K562 (cell line): ENCODE measurements at regions not wholly inside any gene's neighbourhood (a gene's known extent, or its start where the extent isn't known, plus 50 kb on each side); places are given as distances from the start of the nearest gene placed in this dataset.

Experiments
- ATAC-seq: fragments of 200-7000 bp; cut with Tn5 transposase; 3 replicates; pipeline ENCODE4 v1.9.1; 2020; ENCODE audit warnings: moderate library complexity
- BruUV-seq: library from RNA; stranded (reverse); fragments of 400-500 nt; replicated peaks from 2 replicates; lab custom pipeline; 2021; lab: Mats Ljungman, UMichigan
- CTCF ChIA-PET: fragments of 300-600 bp; formaldehyde crosslinking; extraction: SDS; loops from one replicate; lab custom pipeline; 2021; ENCODE audit warnings: low intra/inter-chr PET ratio; lab: Yijun Ruan, JAX
- POLR2A ChIA-PET: fragments of 300-600, 350-650 bp; sonication (Branson Sonifier 250); formaldehyde crosslinking; extraction: SDS; loops from one replicate; lab custom pipeline; 2021; ENCODE audit warnings: antibody characterized with exemption, inconsistent platforms; lab: Yijun Ruan, JAX
- DNase-seq, 4 experiments: peaks; one replicate each; pipeline versions ENCODE4 v3.0.0 to v3.0.0-alpha.2; 2011 to 2018; ENCODE audit warnings: low spot score in 3 of 4, mixed read lengths in 3 of 4; ENCODE audit errors: extremely low read depth in 1 of 4
- FAIRE-seq: peaks from 2 replicates; lab custom pipeline; 2011; peaks lifted over from hg19 to GRCh38; lab: Jason Lieb, UNC
- H2AFZ ChIP-seq: 2 replicates; pipeline ENCODE4 v1.6.0; 2011; ENCODE audit warnings: low read depth, low read length, control low read depth, inconsistent platforms
- H3K27ac ChIP-seq: fragments of 200-600 bp; 3 replicates; pipeline ENCODE4 v1.8.0; 2011; ENCODE audit warnings: low read depth, mild to moderate bottlenecking, control low read depth, inconsistent platforms, low read length, moderate library complexity, mixed read lengths; ENCODE audit errors: extremely low read depth
- H3K27me3 ChIP-seq, 2 experiments: fragments of 300-600 bp in 1 of 2; 2 replicates in 1 of 2; 3 replicates in 1 of 2; pipeline versions ENCODE4 v1.6.0 to v1.8.0; 2011; ENCODE audit warnings: inconsistent platforms in 2 of 2, low read length in 2 of 2, mild to moderate bottlenecking in 1 of 2, mixed read lengths in 1 of 2, moderate library complexity in 1 of 2; ENCODE audit not compliant: control insufficient read depth in 2 of 2, insufficient read depth in 2 of 2
- H3K36me3 ChIP-seq: fragments of 300-600 bp; 3 replicates; pipeline ENCODE4 v1.8.0; 2011; ENCODE audit warnings: mild to moderate bottlenecking, low read length, inconsistent platforms; ENCODE audit not compliant: control insufficient read depth, insufficient read depth
- H3K4me1 ChIP-seq, 2 experiments: fragments of 200-600 bp in 1 of 2; replicated peaks in 1 of 2; 2 replicates in 1 of 2; 3 replicates in 1 of 2; pipeline versions ENCODE4 v1.5.1 to v1.8.0; 2011; ENCODE audit warnings: inconsistent platforms in 2 of 2, low read length in 2 of 2, mild to moderate bottlenecking in 1 of 2, mixed read lengths in 1 of 2, moderate library complexity in 1 of 2; ENCODE audit not compliant: control insufficient read depth in 2 of 2, insufficient read depth in 2 of 2
- H3K4me2 ChIP-seq: 2 replicates; pipeline ENCODE4 v1.6.1; 2011; ENCODE audit warnings: low read length, control low read depth, inconsistent platforms, mixed read lengths; ENCODE audit not compliant: insufficient read depth
- H3K4me3 ChIP-seq: fragments of 200-600 bp; sonication (generic), shearing (Covaris generic); 2 replicates; pipeline ENCODE4 v1.5.1; 2016; ENCODE audit warnings: control low read depth, inconsistent platforms
- H3K79me2 ChIP-seq: fragments of 200-600 bp; 3 replicates; pipeline ENCODE4 v1.8.0; 2011; ENCODE audit warnings: low read length, inconsistent platforms; ENCODE audit not compliant: control insufficient read depth, insufficient read depth
- H3K9ac ChIP-seq, 2 experiments: 2 replicates each; pipeline versions ENCODE4 v1.6.0 to v1.6.1; 2011; ENCODE audit warnings: low read depth in 2 of 2, low read length in 2 of 2, control low read depth in 1 of 2, inconsistent platforms in 1 of 2, mild to moderate bottlenecking in 1 of 2, mixed read lengths in 1 of 2; ENCODE audit not compliant: insufficient read depth in 1 of 2
- H3K9me1 ChIP-seq: one replicate; pipeline ENCODE4 v1.6.0; 2011; ENCODE audit warnings: inconsistent platforms, mild to moderate bottlenecking, low read length, moderate library complexity; ENCODE audit not compliant: control insufficient read depth, insufficient read depth
- H3K9me3 ChIP-seq: replicated peaks from 2 replicates; pipeline ENCODE4 v1.5.1; 2011; ENCODE audit warnings: low read depth, low read length, inconsistent platforms; ENCODE audit not compliant: control insufficient read depth, insufficient read depth
- H4K20me1 ChIP-seq: replicated peaks from 2 replicates; pipeline ENCODE4 v1.6.1; 2011; ENCODE audit warnings: low read length, inconsistent platforms, mixed read lengths; ENCODE audit not compliant: control insufficient read depth, insufficient read depth
- ASH1L ChIP-seq: fragments of 450-650 bp; IDR thresholded peaks from 2 replicates; pipeline ENCODE4 v1.6.1; 2018; ENCODE audit warnings: borderline replicate concordance, mild to moderate bottlenecking, low read depth; ENCODE audit not compliant: partially characterized antibody
- BRD4 ChIP-seq: fragments of 200-600 bp; sonication (generic); IDR thresholded peaks from 2 replicates; pipeline ENCODE4 v1.6.1; 2017; ENCODE audit warnings: inconsistent platforms
- C11orf30 ChIP-seq: fragments of 450-650 bp; IDR thresholded peaks from 2 replicates; pipeline ENCODE4 v1.6.1; 2016; ENCODE audit warnings: low read depth, mild to moderate bottlenecking
- HNRNPL ChIP-seq: fragments of 200-400 bp; formaldehyde crosslinking; IDR thresholded peaks from 2 replicates; pipeline ENCODE4 v1.6.1; 2017; ENCODE audit warnings: low read depth, mild to moderate bottlenecking, low read length
- KAT8 ChIP-seq: fragments of 450-650 bp; IDR thresholded peaks from 2 replicates; pipeline ENCODE4 v1.6.1; 2016; ENCODE audit warnings: low read depth, mild to moderate bottlenecking
- MAFF ChIP-seq: IDR thresholded peaks from 2 replicates; pipeline ENCODE4 v1.6.1; 2012; ENCODE audit warnings: low read length, improper control_type of control experiment
- MAFG ChIP-seq: fragments of 450-650 bp; conservative IDR thresholded peaks from 2 replicates; pipeline ENCODE4 v1.6.1; 2016; ENCODE audit warnings: missing genetic modification characterization, missing compliant biosample characterization
- MAFK ChIP-seq: IDR thresholded peaks from 2 replicates; pipeline ENCODE4 v1.6.1; 2011; ENCODE audit warnings: low read length, improper control_type of control experiment
- MECOM ChIP-seq: fragments of 250-450 bp; sonication (Bioruptor Pico); IDR thresholded peaks from 2 replicates; pipeline ENCODE4 v1.8.0; 2022; ENCODE audit warnings: inconsistent platforms
- MED1 ChIP-seq: sonication (generic); formaldehyde crosslinking; IDR thresholded peaks from 2 replicates; pipeline ENCODE4 v1.8.1; 2023; ENCODE audit warnings: missing genetic modification reagents, borderline replicate concordance
- MEF2A ChIP-seq: IDR thresholded peaks from 2 replicates; pipeline ENCODE4 v1.6.1; 2011; ENCODE audit warnings: low read depth, mild to moderate bottlenecking, low read length, moderate library complexity; ENCODE audit not compliant: control insufficient read depth
- PURB ChIP-seq: sonication (generic); formaldehyde crosslinking; IDR thresholded peaks from 2 replicates; pipeline ENCODE4 v1.9.0; 2021; ENCODE audit warnings: low read depth, mild to moderate bottlenecking, missing genetic modification reagents
- RBM15 ChIP-seq: fragments of 200-400 bp; formaldehyde crosslinking; IDR thresholded peaks from 2 replicates; pipeline ENCODE4 v1.6.1; 2018; ENCODE audit warnings: mild to moderate bottlenecking, low read length, moderate library complexity; ENCODE audit not compliant: insufficient read depth
- SIN3A ChIP-seq, 2 experiments: fragments of 150-350 bp in 1 of 2; IDR thresholded peaks; 2 replicates each; pipeline ENCODE4 v1.6.1; 2011 to 2016; ENCODE audit warnings: borderline replicate concordance in 2 of 2, low read depth in 2 of 2, low read length in 2 of 2, mild to moderate bottlenecking in 2 of 2, moderate library complexity in 2 of 2; ENCODE audit not compliant: control insufficient read depth in 1 of 2
- SREBF2 ChIP-seq: sonication (generic); formaldehyde crosslinking; IDR thresholded peaks from 2 replicates; pipeline ENCODE4 v1.4.0; 2020; ENCODE audit warnings: mild to moderate bottlenecking, missing genetic modification reagents
- TARDBP ChIP-seq: fragments of 450-650 bp; IDR thresholded peaks from 2 replicates; pipeline ENCODE4 v1.6.1; 2016
- TRIM28 ChIP-seq: fragments of 450-650 bp; IDR thresholded peaks from 2 replicates; pipeline ENCODE4 v1.6.1; 2017
- ZFP30 ChIP-seq: fragments of 250-450 bp; sonication (Bioruptor Pico); IDR thresholded peaks from 2 replicates; pipeline ENCODE4 v1.8.0; 2022; ENCODE audit warnings: moderate library complexity, mild to moderate bottlenecking, inconsistent platforms, borderline replicate concordance
- ZNF174 ChIP-seq: fragments of 250-450 bp; sonication (Bioruptor Pico); IDR thresholded peaks from 2 replicates; pipeline ENCODE4 v1.4.0; 2020; ENCODE audit warnings: mild to moderate bottlenecking
- ZNF224 ChIP-seq: sonication (generic); formaldehyde crosslinking; IDR thresholded peaks from 2 replicates; pipeline ENCODE4 v1.8.0; 2022; ENCODE audit warnings: mild to moderate bottlenecking, missing genetic modification reagents
- ZNF316 ChIP-seq: fragments of 450-650 bp; IDR thresholded peaks from 2 replicates; pipeline ENCODE4 v1.6.1; 2016
- WGBS: fragments of 100-300 bp; shearing (Covaris generic); methylation state at CpG from one replicate; pipeline ENCODE4 v1.1.6; 2016; ENCODE audit warnings: low coverage, mixed read lengths; ENCODE audit not compliant: insufficient coverage; ENCODE audit errors: missing lambda C conversion rate; 5-methylcytosine and 5-hydroxymethylcytosine counted together
- in situ Hi-C: fragments of 300-500 bp; cut with MboI; formaldehyde crosslinking; loops from 4 replicates; pipeline ENCODE4 v1.15.0; 2018; ENCODE audit warnings: inconsistent platforms, mixed read lengths
- intact Hi-C: fragments of 100-400 bp; cut with micrococcal nuclease; formaldehyde crosslinking; loops from 2 replicates; pipeline ENCODE4 v1.14.2; 2022
- TF ChIP-seq, protein P1 (sequence below): fragments of 450-650 bp; IDR thresholded peaks from 2 replicates; pipeline ENCODE4 v1.6.1; 2014; ENCODE audit warnings: low read depth, mild to moderate bottlenecking, moderate library complexity, borderline replicate concordance

DNA sequence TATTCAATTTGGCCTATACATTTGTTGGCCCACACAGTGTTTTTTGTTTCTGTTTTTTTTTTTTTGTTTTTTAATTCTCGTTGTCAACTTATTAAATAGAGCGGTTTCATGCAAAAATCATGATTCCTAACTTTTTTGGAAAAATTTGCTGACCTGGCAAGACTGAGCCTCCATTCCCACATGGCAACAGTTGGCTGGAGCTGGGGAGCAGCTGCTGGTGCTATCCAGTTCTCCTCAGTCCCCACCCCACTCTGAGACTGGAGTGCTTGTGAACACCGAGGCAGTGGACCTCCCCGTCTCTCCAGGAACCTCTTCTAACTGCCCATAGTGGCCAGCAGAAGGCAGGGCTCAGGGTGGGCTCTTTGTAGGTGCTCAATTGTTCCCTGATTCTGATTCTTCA is 95.7 kb upstream of the OTUD4 start:
- no peaks in the 10 kb centered on the region for H4K20me1 ChIP-seq
- BruUV-seq, result no TSS peak
- H3K27me3 ChIP-seq, result peaks cover 0 to 2% of the 10 kb centered on the region in 2 experiments; a peak in 3 of 5 replicates
- H3K4me1 ChIP-seq, result peaks cover 0 to 22% of the 10 kb centered on the region in 2 experiments; a peak in 2 of 5 replicates
- no peaks in the 10 kb centered on the region for H3K36me3 ChIP-seq
- no peak for TF ChIP-seq ZNF174
- peak; percentile 76 for TF ChIP-seq MAFF
- no peak for TF ChIP-seq MED1 (CRISPR knock-in tag)
- no peak for TF ChIP-seq KAT8
- TF ChIP-seq MAFG (tag), result peak; percentile 66
- TF ChIP-seq BRD4, result no peak
- TF ChIP-seq MECOM (CRISPR knock-in tag), result no peak
- peak; percentile 69 for TF ChIP-seq C11orf30
- no peak for TF ChIP-seq RBM15
- TF ChIP-seq PURB (CRISPR knock-in tag), result no peak
- TF ChIP-seq ASH1L, result no peak
- TF ChIP-seq HNRNPL, result no peak
- TF ChIP-seq ZFP30 (CRISPR knock-in tag), result no peak
- TF ChIP-seq ZNF316, result peak; percentile 87
- TF ChIP-seq TARDBP, result no peak
- no peak for TF ChIP-seq SIN3A (IDR thresholded peaks at IDR 0.05; ENCODE audit: borderline replicate concordance in 2 of 2, control insufficient read depth in 1 of 2, low read depth in 2 of 2, low read length in 2 of 2)
- TF ChIP-seq SREBF2 (CRISPR knock-in tag), result no peak
- TF ChIP-seq, protein P1, sequence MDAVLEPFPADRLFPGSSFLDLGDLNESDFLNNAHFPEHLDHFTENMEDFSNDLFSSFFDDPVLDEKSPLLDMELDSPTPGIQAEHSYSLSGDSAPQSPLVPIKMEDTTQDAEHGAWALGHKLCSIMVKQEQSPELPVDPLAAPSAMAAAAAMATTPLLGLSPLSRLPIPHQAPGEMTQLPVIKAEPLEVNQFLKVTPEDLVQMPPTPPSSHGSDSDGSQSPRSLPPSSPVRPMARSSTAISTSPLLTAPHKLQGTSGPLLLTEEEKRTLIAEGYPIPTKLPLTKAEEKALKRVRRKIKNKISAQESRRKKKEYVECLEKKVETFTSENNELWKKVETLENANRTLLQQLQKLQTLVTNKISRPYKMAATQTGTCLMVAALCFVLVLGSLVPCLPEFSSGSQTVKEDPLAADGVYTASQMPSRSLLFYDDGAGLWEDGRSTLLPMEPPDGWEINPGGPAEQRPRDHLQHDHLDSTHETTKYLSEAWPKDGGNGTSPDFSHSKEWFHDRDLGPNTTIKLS, result no peak
- TF ChIP-seq TRIM28, result no peak
- TF ChIP-seq MEF2A, result no peak
- peak; percentile 70 for TF ChIP-seq MAFK
- TF ChIP-seq ZNF224 (CRISPR knock-in tag), result no peak
- intact Hi-C loops (no loop called here), in situ Hi-C loops (no loop called here)
- H3K79me2 ChIP-seq, result no peaks in the 10 kb centered on the region
- ATAC-seq, result no peak
- FAIRE-seq, result no peak
- H3K4me3 ChIP-seq, result no peak overlapping the region
- DNase-seq, result no peak
- H3K9me1 ChIP-seq, result no peaks in the 10 kb centered on the region
- H2AFZ ChIP-seq, result peak overlapping the region; percentile 25; the same call in 1 of the 2 replicates
- POLR2A ChIA-PET, result interaction anchor here (1.2 kb wide), 1 partner anchor 9 kb away, joined by 3 read pairs; no protein-coding TSS in a partner anchor
- no peak overlapping the region for H3K27ac ChIP-seq
- H3K9me3 ChIP-seq, result no peaks in the 10 kb centered on the region
- CTCF ChIA-PET, result no interaction called here
- 4% methylated on average over 4 of the region's 4 CpGs for WGBS
- H3K9ac ChIP-seq, result no peak overlapping the region
- H3K4me2 ChIP-seq, result no peak overlapping the region
